ENCODE measurements at regions not wholly inside any gene's neighbourhood (a gene's known extent, or its start where the extent isn't known, plus 50 kb on each side); places are given as distances from the start of the nearest gene placed in this dataset.

DNA sequence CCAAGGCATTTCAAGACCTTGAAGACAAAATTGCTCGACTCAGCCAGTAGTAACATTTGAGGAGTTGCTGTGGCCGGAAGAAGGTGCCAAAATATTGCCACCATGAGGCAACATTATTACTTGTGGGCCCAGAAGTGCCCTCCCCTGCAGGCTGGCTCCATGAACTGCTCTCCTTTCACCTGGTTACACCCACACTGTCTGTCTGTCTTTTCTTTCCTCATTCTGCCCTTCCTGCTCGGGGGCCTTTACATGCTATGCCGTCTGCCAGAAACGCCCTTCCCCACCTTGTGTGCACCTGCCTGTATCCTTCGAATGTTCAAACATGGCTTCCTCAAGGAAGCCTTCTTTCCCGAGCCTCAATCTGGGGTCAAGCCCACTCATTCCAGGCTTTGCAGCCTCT, 224.2 kb upstream of the DIO3 start:
- Histone ChIP-seq H3K9ac (ENCODE audit: insufficient read depth, low read depth, low read length) (no peak overlapping the region), H3K27ac (ENCODE audit: extremely low read length, insufficient read depth, low read length) (no peak overlapping the region), H3K4me3 (replicated peaks in 1 of 3; ENCODE audit: insufficient read depth in 1 of 3, low read depth in 2 of 3, low read length in 3 of 3) (no peak overlapping the region), H2AFZ (ENCODE audit: low read length) (no peak overlapping the region), H3K9me3 (ENCODE audit: low read length) (no peaks in the 10 kb centered on the region), H3K27me3 (ENCODE audit: control insufficient read depth in 1 of 2, insufficient read depth in 2 of 2, low read length in 2 of 2) (peaks cover 0 to 13% of the 10 kb centered on the region in 2 experiments; a peak in 2 of 5 replicates), H3K79me2 (ENCODE audit: insufficient read depth, low read length) (no peaks in the 10 kb centered on the region), H3K36me3 (replicated peaks in 1 of 2; ENCODE audit: control insufficient read depth in 1 of 2, insufficient read depth in 2 of 2, low read length in 2 of 2) (no peaks in the 10 kb centered on the region), H3K4me1 (ENCODE audit: insufficient read depth, low read length) (peaks cover 52% of the 10 kb centered on the region), H4K20me1 (ENCODE audit: insufficient read depth, low read length) (no peaks in the 10 kb centered on the region), H3K4me2 (ENCODE audit: low read depth, low read length) (no peak overlapping the region)
- ChIA-PET POLR2A (interaction anchor here (4.2 kb wide), 1 partner anchor 48 kb away, joined by 70 read pairs; no protein-coding TSS in a partner anchor), CTCF (ENCODE audit: low intra/inter-chr PET ratio, low total read pairs) (no interaction called here)
- no TSS peak for BruUV-seq (replicated peaks)
- in situ Hi-C loops (cut with HindIII; ENCODE audit: extremely low pct_ligation_motif_present, low pct_unique_long_range_greater_than_20kb) (no loop called here), intact Hi-C loops (cut with micrococcal nuclease; ENCODE audit: unreplicated experiment) (no loop called here)
- no peak for FAIRE-seq
- TF ChIP-seq ISL2 (CRISPR knock-in tag; IDR thresholded peaks at IDR 0.05): no peak
- TF ChIP-seq, protein P1, sequence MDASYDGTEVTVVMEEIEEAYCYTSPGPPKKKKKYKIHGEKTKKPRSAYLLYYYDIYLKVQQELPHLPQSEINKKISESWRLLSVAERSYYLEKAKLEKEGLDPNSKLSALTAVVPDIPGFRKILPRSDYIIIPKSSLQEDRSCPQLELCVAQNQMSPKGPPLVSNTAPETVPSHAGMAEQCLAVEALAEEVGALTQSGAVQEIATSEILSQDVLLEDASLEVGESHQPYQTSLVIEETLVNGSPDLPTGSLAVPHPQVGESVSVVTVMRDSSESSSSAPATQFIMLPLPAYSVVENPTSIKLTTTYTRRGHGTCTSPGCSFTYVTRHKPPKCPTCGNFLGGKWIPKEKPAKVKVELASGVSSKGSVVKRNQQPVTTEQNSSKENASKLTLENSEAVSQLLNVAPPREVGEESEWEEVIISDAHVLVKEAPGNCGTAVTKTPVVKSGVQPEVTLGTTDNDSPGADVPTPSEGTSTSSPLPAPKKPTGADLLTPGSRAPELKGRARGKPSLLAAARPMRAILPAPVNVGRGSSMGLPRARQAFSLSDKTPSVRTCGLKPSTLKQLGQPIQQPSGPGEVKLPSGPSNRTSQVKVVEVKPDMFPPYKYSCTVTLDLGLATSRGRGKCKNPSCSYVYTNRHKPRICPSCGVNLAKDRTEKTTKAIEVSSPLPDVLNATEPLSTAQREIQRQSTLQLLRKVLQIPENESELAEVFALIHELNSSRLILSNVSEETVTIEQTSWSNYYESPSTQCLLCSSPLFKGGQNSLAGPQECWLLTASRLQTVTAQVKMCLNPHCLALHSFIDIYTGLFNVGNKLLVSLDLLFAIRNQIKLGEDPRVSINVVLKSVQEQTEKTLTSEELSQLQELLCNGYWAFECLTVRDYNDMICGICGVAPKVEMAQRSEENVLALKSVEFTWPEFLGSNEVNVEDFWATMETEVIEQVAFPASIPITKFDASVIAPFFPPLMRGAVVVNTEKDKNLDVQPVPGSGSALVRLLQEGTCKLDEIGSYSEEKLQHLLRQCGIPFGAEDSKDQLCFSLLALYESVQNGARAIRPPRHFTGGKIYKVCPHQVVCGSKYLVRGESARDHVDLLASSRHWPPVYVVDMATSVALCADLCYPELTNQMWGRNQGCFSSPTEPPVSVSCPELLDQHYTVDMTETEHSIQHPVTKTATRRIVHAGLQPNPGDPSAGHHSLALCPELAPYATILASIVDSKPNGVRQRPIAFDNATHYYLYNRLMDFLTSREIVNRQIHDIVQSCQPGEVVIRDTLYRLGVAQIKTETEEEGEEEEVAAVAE (CRISPR knock-in tag; IDR thresholded peaks at IDR 0.05; ENCODE audit: borderline replicate concordance): no peak
- WGBS (ENCODE audit: low lambda C conversion rate): 86% methylated on average over 5 of the region's 7 CpGs
- no peak for ATAC-seq
- DNase-seq (ENCODE audit: low spot score): no peak

- intact Hi-C loops (cut with micrococcal nuclease; ENCODE audit: unreplicated experiment): no loop called here
- Histone ChIP-seq H4K20me1 (ENCODE audit: insufficient read depth, low read length) (no peaks in the 10 kb centered on the region), H3K4me3 (replicated peaks in 1 of 3; ENCODE audit: insufficient read depth in 1 of 3, low read depth in 2 of 3, low read length in 3 of 3) (no peak overlapping the region), H3K36me3 (replicated peaks in 1 of 2; ENCODE audit: control insufficient read depth in 1 of 2, insufficient read depth in 2 of 2, low read length in 2 of 2) (no peaks in the 10 kb centered on the region), H3K9me3 (ENCODE audit: low read length) (no peaks in the 10 kb centered on the region), H3K9ac (ENCODE audit: insufficient read depth, low read depth, low read length) (no peak overlapping the region), H3K27me3 (ENCODE audit: control insufficient read depth in 1 of 2, insufficient read depth in 2 of 2, low read length in 2 of 2) (peaks cover 0 to 13% of the 10 kb centered on the region in 2 experiments; a peak in 2 of 5 replicates), H3K4me2 (ENCODE audit: low read depth, low read length) (no peak overlapping the region), H3K27ac (ENCODE audit: extremely low read length, insufficient read depth, low read length) (no peak overlapping the region), H3K79me2 (ENCODE audit: insufficient read depth, low read length) (no peaks in the 10 kb centered on the region), H3K4me1 (ENCODE audit: insufficient read depth, low read length) (peaks cover 17% of the 10 kb centered on the region), H2AFZ (ENCODE audit: low read length) (no peak overlapping the region)
- DNase-seq (ENCODE audit: low spot score): no peak
- WGBS (ENCODE audit: low lambda C conversion rate): 44% methylated on average over 8 of the region's 8 CpGs
- no TSS peak for BruUV-seq (replicated peaks)
- ATAC-seq: no peak
- ChIA-PET POLR2A (no interaction called here), CTCF (ENCODE audit: low intra/inter-chr PET ratio, low total read pairs) (no interaction called here)
- FAIRE-seq: no peak
- in situ Hi-C loops (cut with HindIII; ENCODE audit: extremely low pct_ligation_motif_present, low pct_unique_long_range_greater_than_20kb): no loop called here
- TF ChIP-seq TP53 (CRISPR knock-in tag; conservative IDR thresholded peaks at IDR 0.05) (no peak), BCL3 (CRISPR knock-in tag; IDR thresholded peaks at IDR 0.05) (no peak), MLLT10 (CRISPR knock-in tag; IDR thresholded peaks at IDR 0.05) (no peak), ZMYM3 (CRISPR knock-in tag; IDR thresholded peaks at IDR 0.05) (no peak), ZFP36 (IDR thresholded peaks at IDR 0.05; ENCODE audit: borderline replicate concordance, low read depth, low read length, partially characterized antibody) (no peak), ZSCAN25 (CRISPR knock-in tag; IDR thresholded peaks at IDR 0.05) (no peak), PLRG1 (conservative IDR thresholded peaks at IDR 0.05) (no peak)
Observed at GRCh38 chr14:101340556-101340955, 220.7 kb upstream of the DIO3 start.
